ENCODE measurements at regions not wholly inside any gene's neighbourhood (a gene's known extent, or its start where the extent isn't known, plus 50 kb on each side); places are given as distances from the start of the nearest gene placed in this dataset.

GRCh38 chr20:39234520-39235095, 272.5 kb downstream of the DHX35 start:
- DNase-seq = no peak

GRCh38 chr20:39233755-39234154, 271.6 kb downstream of the DHX35 start:
- no peak for DNase-seq

- no peak for DNase-seq
Measured at GRCh38 chr20:39227416-39227815, 265.3 kb downstream of the DHX35 start.

- DNase-seq = no peak
Measured at GRCh38 chr20:39225978-39226377, 263.8 kb downstream of the DHX35 start.

- no peak for DNase-seq
Measured at GRCh38 chr20:39225536-39225935, 263.4 kb downstream of the DHX35 start.

- DNase-seq = no peak
Measured at GRCh38 chr20:39222101-39222500, 260.0 kb downstream of the DHX35 start.

- DNase-seq = no peak
Measured at GRCh38 chr20:39216195-39216594, 254.1 kb downstream of the DHX35 start.

GRCh38 chr20:39214828-39215227, 252.7 kb downstream of the DHX35 start:
- DNase-seq = no peak

GRCh38 chr20:39213476-39214145, 251.5 kb downstream of the DHX35 start:
- DNase-seq = no peak

- no peak for DNase-seq
Measured at GRCh38 chr20:39211060-39211748, 249.1 kb downstream of the DHX35 start.

- no peak for DNase-seq
Measured at GRCh38 chr20:39210341-39211036, 248.3 kb downstream of the DHX35 start.

GRCh38 chr20:39206899-39207564, 244.9 kb downstream of the DHX35 start:
- no peak for DNase-seq

- no peak for DNase-seq
Measured at GRCh38 chr20:39195582-39196021, 233.5 kb downstream of the DHX35 start.

GRCh38 chr20:39190666-39191570, 228.8 kb downstream of the DHX35 start:
- DNase-seq = no peak

GRCh38 chr20:39188266-39188765, 226.2 kb downstream of the DHX35 start:
- no peak for DNase-seq

GRCh38 chr20:39181490-39181889, 219.3 kb downstream of the DHX35 start:
- no peak for DNase-seq

- DNase-seq = no peak
Measured at GRCh38 chr20:39176457-39176856, 214.3 kb downstream of the DHX35 start.

- DNase-seq = no peak
Measured at GRCh38 chr20:39170896-39171463, 208.8 kb downstream of the DHX35 start.

GRCh38 chr20:39165099-39165498, 203.0 kb downstream of the DHX35 start:
- DNase-seq = no peak

GRCh38 chr20:39164642-39165041, 202.5 kb downstream of the DHX35 start:
- DNase-seq = no peak

GRCh38 chr20:39163993-39164392, 201.8 kb downstream of the DHX35 start:
- no peak for DNase-seq

All from stimulated activated CD4-positive, alpha-beta T cell treated with anti-CD3 and anti-CD28 coated beads, Interleukin-4, amount 100 ng/mL, for 1 hour (primary cell).